ENCODE measurements at regions not wholly inside any gene's neighbourhood (a gene's known extent, or its start where the extent isn't known, plus 50 kb on each side); places are given as distances from the start of the nearest gene placed in this dataset.

DNA sequence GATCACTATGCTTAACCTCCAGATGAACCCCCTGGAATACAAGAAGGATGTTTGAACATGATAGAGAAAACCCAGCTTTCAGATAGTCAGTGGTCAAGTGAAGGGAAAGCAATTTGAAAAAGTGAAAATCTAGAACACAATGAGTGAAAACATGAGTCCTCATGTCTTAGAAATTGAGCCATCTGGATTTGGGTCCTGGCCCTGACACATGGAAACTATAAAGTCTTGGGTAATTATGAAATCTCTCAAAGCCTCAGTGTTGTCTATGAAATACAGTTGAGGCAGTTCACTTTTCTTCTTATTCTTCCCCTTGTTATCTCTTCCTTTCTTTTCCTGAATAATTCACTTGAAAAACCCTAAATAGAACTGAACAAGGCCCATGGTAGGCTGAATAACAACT lies 120.6 kb downstream of the EN1 start:
- no peak for DNase-seq
- TF ChIP-seq GATA1 (IDR thresholded peaks at IDR 0.05; ENCODE audit: low read depth, low read length): no peak
- no peak for TF ChIP-seq POLR2A (IDR thresholded peaks at IDR 0.05; ENCODE audit: low read length)

DNA sequence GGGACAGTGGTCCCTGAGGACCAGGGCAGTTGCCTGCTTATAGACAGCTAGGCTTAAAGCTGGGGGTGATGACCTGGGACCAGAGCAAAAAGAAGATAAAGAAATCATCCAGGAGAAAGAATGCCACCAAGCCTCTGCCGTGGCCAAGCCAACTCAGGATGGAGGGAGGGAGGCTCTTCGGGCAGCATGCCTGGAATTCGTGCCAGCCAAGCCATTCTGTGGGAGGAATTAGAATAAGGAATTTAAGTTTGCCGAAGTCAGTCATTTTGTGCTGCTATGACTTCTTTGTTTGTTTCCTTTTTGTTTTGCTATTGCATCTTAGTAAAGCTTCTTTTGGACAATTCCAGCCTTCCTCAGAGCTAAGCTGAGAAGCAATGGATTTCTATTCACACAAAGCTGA lies 124.1 kb downstream of the EN1 start:
- no peak for TF ChIP-seq POLR2A (IDR thresholded peaks at IDR 0.05; ENCODE audit: low read length)
- no peak for TF ChIP-seq GATA1 (IDR thresholded peaks at IDR 0.05; ENCODE audit: low read depth, low read length)
- DNase-seq: no peak

DNA sequence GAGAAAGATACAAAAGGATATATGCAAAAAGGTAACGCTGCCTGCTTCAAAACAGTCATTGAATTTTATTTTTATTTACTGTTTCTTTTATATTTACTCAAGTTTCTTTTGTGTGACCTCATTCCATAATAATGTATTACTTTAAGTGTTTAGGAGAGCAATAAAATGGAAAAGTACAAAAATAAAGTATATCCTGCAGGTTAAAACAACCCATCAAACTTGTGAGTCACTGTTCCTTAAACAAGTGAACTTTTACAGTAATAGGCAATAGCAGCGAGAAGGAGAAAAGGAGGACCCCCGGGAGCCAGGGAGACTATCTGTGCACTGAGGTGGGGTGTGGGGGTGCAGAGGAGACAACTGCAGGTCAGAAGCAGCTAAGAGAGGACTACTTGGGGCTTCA lies 124.5 kb downstream of the EN1 start:
- no peak for DNase-seq

DNA sequence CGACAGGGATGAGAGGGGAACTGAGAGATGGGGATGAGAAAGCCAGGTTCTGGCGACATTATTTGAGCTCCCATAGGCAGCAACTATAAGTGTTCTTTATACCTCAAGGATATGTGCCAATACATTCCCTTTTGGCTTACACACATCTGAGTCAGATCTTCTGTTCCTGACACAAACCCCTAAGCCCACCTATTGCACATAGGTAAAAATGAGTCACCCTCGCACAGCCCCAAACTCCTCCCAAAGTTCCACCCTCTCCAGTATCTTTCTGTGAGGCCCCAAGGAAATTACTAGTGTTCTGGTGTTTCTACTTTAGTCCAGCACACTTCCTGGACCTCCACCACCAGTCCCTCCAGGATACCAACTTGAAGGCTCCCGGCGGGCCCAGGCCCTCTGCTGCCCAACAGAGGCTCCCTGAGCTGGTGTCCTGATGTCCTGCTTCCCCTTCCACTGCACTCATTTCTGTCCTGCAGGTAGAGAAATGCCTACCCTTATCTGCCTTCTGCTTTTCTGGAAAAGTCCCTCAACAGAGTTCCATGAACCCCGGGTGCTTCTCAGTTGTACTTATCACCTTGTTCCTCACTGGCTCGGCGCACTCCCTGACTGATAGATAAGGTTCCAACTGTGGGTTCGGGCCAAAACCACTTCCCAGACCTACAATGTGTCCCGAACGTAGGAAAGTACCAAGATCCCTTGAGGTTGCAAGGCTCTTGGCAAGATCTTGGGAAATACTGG lies 125.5 kb downstream of the EN1 start:
- no peak for TF ChIP-seq POLR2A (IDR thresholded peaks at IDR 0.05; ENCODE audit: low read length)
- no peak for TF ChIP-seq GATA1 (IDR thresholded peaks at IDR 0.05; ENCODE audit: low read depth, low read length)

More for the DNA sequence above, 124.5 kb downstream of the EN1 start:
- TF ChIP-seq GATA1 (IDR thresholded peaks at IDR 0.05; ENCODE audit: low read depth, low read length) (no peak), POLR2A (IDR thresholded peaks at IDR 0.05; ENCODE audit: low read length) (no peak)

DNA sequence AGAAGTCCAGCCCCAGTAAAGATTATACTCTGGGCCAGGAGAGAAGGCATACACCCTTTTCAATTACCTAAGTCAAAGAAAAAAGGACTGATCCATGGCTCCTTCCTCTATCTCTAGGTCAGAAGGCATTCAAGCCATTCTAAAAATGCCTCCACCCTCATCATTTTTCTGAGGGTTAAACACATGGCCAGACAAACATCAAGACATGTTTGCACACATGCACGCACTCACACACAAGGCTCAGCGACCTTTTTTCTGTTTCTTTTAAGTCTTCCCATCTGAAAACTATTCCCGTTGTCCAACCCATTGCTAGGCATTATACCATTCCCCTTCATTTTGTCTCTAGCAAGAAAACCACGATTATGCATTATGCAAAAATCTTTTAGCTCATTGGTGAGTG lies 126.6 kb downstream of the EN1 start:
- no peak for DNase-seq
- TF ChIP-seq POLR2A (IDR thresholded peaks at IDR 0.05; ENCODE audit: low read length) (no peak), GATA1 (IDR thresholded peaks at IDR 0.05; ENCODE audit: low read depth, low read length) (no peak)

More for the DNA sequence above, 125.5 kb downstream of the EN1 start:
- no peak for DNase-seq

DNA sequence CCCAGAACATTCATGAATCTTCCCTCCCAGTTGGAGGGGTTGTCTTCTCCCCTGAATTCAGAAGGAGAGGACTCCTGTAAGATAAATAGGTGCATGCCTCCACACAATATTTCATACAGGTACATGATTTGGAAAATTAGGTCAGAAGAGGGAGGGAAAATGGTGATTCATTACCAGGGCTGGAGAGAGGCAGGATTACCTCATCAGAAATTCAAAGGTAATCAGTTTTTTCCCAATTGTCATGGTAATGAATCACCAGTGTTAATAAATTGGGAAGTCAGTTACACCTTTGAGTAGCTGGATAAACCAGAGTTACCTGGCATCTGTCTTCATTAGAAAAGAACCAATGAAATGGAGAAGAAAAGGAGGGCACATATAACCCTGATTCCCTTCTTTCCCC lies 128.5 kb downstream of the EN1 start:
- no peak for DNase-seq
- TF ChIP-seq POLR2A (IDR thresholded peaks at IDR 0.05; ENCODE audit: low read length) (no peak), GATA1 (IDR thresholded peaks at IDR 0.05; ENCODE audit: low read depth, low read length) (no peak)

DNA sequence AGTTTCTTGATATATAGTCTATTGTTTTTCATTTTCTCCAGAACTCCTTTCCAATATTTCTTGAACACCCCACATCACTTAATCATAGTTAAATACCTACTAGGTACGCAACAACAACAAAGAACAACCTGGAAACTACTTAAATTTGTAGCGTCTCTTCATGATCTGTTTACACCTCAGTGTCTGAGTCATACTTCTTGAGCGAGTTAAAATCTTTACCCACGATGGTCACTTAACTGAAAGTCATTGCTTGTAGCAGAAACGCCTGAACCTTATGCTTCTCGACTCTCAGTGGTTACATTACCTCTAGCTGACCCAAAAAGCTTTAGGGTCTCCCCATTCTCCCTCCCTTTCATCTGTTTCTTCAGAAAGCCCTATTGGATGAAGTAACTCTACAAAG lies 131.3 kb downstream of the EN1 start:
- TF ChIP-seq GATA1 (IDR thresholded peaks at IDR 0.05; ENCODE audit: low read depth, low read length): no peak
- TF ChIP-seq POLR2A (IDR thresholded peaks at IDR 0.05; ENCODE audit: low read length): no peak
- DNase-seq: no peak

DNA sequence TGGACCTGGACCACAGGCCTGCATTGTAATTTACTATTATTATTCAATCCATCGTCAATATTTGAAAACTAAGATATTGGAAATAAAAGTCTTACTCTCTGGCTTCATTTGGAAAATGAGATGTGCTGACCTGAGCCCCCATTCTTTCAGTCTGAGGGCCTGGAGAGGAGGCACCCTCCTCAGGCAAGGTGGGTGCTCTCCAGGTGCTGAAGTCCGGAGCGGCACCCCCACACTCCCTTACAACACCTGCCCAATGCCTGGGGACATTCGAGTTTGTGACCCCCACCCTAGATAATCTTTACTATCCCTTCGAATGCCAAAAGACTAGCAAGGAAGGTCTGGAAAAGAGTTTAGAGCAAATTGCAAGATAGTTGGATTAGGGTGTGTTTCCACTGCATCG lies 133.3 kb downstream of the EN1 start:
- DNase-seq: no peak
- TF ChIP-seq GATA1 (IDR thresholded peaks at IDR 0.05; ENCODE audit: low read depth, low read length): no peak
- TF ChIP-seq POLR2A (IDR thresholded peaks at IDR 0.05; ENCODE audit: low read length): no peak

DNA sequence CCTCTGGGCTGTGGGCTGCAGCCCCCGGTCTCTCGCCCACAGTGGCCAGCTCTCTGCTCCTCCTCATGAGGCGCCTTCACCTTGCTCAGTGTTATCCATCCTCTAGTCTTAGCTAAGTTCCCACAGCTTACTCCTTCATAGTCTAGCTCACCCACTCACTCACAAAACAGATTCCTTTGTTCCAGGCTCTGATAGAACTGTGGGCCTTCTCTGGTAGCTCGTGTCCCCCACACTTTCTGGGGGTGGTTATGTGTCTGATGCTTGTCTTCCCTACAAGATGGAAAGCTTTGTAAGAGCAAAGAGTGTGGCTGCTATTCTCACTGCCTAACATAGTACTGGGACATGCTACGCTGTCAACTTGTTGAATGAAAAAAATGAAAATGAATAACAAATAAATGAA lies 135.8 kb downstream of the EN1 start:
- no peak for DNase-seq
- TF ChIP-seq GATA1 (IDR thresholded peaks at IDR 0.05; ENCODE audit: low read depth, low read length) (no peak), POLR2A (IDR thresholded peaks at IDR 0.05; ENCODE audit: low read length) (no peak)

DNA sequence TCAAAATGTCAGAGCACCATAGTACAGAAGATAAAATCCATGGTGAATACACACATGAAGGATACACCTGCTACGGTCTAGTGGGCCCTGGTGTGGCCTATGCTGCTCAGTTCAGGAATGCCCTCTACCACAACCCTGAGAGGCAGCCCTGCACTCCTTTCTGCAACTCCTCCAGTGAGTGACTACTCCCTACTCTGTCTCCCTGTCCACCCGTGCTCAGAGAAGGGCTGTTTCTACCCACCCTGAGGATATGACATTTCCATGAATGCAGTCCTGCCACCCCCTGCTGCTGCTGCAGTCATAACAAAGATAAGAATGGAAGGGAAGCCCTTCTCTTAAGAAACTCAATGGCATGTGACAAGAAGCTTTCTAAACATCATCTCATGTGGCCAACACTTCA lies 137.0 kb downstream of the EN1 start:
- no peak for DNase-seq
- TF ChIP-seq POLR2A (IDR thresholded peaks at IDR 0.05; ENCODE audit: low read length): no peak
- TF ChIP-seq GATA1 (IDR thresholded peaks at IDR 0.05; ENCODE audit: low read depth, low read length): no peak

DNA sequence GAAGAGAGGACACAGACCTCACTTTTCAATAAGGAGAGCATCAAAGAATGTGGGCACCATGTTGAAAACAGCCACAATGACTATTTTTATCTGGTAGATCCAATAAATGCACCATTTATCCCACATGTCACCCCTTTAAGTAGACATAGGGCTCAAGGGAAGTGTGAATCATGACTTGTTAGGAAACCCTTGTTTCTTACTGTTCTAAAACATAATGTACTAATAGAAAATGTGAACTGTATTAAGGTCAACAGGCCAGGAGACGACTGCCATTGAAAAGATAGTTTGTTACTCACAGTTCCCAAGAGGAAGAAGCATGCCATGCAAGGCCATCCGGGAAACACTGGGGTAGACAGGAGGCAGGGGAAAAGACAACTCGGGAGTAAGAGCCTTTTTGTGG lies 137.7 kb downstream of the EN1 start:
- TF ChIP-seq POLR2A (IDR thresholded peaks at IDR 0.05; ENCODE audit: low read length) (no peak), GATA1 (IDR thresholded peaks at IDR 0.05; ENCODE audit: low read depth, low read length) (no peak)
- no peak for DNase-seq

DNA sequence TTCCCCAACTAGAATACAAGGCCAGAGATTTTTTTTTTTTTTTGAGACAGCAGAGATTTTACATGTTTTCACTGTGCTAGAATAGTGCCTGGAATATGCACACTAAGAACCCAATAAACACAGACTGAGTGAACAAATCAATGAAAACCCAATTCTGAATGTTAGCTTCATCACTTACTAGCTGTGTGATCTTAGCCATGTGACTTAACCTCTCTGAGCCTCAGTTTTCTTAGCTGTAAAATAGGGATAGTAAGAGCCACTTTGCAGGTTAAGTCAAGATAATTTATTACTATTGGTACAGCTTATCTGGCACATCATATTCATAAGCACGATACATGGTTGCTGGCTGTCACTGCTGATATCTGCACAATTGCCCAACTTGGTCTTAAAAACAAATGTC lies 140.6 kb downstream of the EN1 start:
- DNase-seq: no peak
- no peak for TF ChIP-seq GATA1 (IDR thresholded peaks at IDR 0.05; ENCODE audit: low read depth, low read length)

DNA sequence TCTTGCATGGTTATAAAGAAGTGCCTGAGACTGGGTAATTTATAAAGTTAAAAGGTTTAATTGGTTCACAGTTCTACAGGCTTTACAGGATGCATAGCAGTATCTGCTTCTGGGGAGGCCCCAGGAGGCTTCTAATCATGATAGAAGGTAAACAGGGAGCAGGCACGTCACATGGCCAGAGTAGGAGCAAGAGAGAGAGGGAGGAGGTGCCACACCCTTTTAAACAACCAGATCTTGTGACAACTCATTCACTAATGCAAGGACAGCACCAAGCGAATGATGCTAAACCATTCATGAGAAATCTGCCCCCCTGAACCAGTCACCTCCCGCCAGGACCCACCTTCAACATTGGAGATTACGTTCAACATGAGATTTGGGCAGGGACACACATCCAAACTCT lies 141.1 kb downstream of the EN1 start:
- TF ChIP-seq GATA1 (IDR thresholded peaks at IDR 0.05; ENCODE audit: low read depth, low read length): no peak
- TF ChIP-seq POLR2A (IDR thresholded peaks at IDR 0.05; ENCODE audit: low read length): no peak
- no peak for DNase-seq

DNA sequence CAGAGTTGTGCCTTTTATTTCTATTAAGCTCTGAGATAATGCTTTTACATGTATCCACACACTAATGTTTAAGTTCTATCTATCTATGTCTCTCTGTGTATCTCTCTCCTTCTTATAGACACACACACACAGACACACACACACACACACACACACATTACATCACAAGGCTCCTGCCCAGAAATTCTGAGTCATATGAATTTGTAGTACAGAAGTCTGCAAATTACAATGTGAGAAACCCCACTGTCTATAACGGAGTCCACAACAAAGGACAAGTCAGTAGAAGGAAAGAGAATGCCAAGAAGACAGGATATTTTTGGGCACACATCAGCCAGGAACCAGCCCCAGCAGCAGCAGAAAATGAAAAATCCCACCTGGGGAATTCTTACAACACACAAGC lies 142.4 kb downstream of the EN1 start:
- TF ChIP-seq GATA1 (IDR thresholded peaks at IDR 0.05; ENCODE audit: low read depth, low read length): no peak
- no peak for TF ChIP-seq POLR2A (IDR thresholded peaks at IDR 0.05; ENCODE audit: low read length)
- no peak for DNase-seq

DNA sequence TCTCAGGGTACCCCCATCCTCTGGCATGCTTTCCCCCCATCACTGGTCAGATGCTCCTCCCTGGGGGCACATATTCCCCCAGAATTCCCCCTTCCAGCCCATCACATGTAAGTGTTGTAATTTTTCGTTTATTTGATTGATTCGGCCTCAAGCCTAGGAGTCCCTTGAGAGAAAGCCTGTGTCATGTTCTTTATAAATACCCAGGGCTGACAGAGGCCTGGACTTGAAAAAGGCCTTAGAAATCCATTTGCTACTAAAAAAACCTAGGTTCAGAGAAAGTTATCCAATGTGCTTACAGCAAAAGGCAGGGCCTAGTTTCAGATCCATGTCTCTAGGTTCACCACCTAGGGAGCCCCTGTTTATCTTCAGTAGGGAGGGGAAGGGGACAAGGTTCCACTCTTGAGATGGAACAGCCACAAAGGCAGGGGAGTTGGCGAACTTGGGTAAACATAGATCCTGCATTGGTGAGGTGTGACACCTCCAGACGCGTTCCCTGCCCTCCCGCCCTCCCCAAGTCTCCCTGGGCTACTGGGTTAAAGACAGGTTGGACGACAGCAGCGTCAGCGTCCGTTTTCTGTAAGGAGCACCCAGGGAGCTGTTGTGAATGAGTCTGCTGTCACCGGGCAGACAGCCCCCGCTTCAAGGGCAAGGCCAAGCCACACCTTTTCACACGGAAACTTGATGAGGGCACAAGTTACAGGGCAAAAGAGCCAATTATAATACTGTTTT lies 147.8 kb downstream of the EN1 start:
- no peak for TF ChIP-seq POLR2A (IDR thresholded peaks at IDR 0.05; ENCODE audit: low read length)
- TF ChIP-seq GATA1 (IDR thresholded peaks at IDR 0.05; ENCODE audit: low read depth, low read length): no peak
- DNase-seq: no peak
